GM12891 (cell line): ENCODE measurements at regions not wholly inside any gene's neighbourhood (a gene's known extent, or its start where the extent isn't known, plus 50 kb on each side); places are given as distances from the start of the nearest gene placed in this dataset.

Source experiments
- PAX5 ChIP-seq: IDR thresholded peaks from 2 replicates; pipeline ENCODE4 v1.6.1; 2011; ENCODE audit warnings: low read length, moderate library complexity, mild to moderate bottlenecking; ENCODE audit not compliant: insufficient read depth, severe bottlenecking
- POLR2A ChIP-seq: IDR thresholded peaks from 2 replicates; pipeline ENCODE4 v1.6.1; 2011; ENCODE audit warnings: low read depth, low read length, control low read depth
- POLR2AphosphoS5 ChIP-seq: IDR thresholded peaks from 2 replicates; pipeline ENCODE4 v1.6.1; 2011; ENCODE audit warnings: low read depth, low read length, control low read depth
- POU2F2 ChIP-seq: IDR thresholded peaks from 2 replicates; pipeline ENCODE4 v1.6.1; 2011; ENCODE audit warnings: low read depth, mild to moderate bottlenecking, control low read depth, low read length, moderate library complexity

- TF ChIP-seq POLR2A = no peak
- TF ChIP-seq POLR2AphosphoS5 = no peak
- TF ChIP-seq PAX5 = no peak
- TF ChIP-seq POU2F2 = no peak
Observed at GRCh38 chr13:74931698-74932433, 550.1 kb downstream of the TBC1D4 start.
